GM23338 (cell line): ENCODE measurements at regions not wholly inside any gene's neighbourhood (a gene's known extent, or its start where the extent isn't known, plus 50 kb on each side); places are given as distances from the start of the nearest gene placed in this dataset.

Experiments used
- ATAC-seq: fragments of 200-7000 bp; cut with Tn5 transposase; 3 replicates; pipeline ENCODE4 v1.9.1; 2020
- DNase-seq: peaks from one replicate; pipeline ENCODE4 v3.0.0-alpha.2; 2015; ENCODE audit warnings: low spot score
- H2AFZ ChIP-seq: fragments of 200-600 bp; sonication (generic); 2 replicates; pipeline ENCODE4 v1.8.0; 2016; ENCODE audit warnings: antibody characterized with exemption, mild to moderate bottlenecking, moderate library complexity
- H3F3A ChIP-seq: fragments of 200-600 bp; sonication (generic); replicated peaks from 2 replicates; pipeline ENCODE4 v1.8.0; 2017; ENCODE audit warnings: antibody characterized with exemption, mixed run types, low read depth
- H3K27ac ChIP-seq: fragments of 200-600 bp; sonication (generic); 2 replicates; pipeline ENCODE4 v1.6.1; 2016; ENCODE audit warnings: low read depth
- H3K27me3 ChIP-seq: fragments of 200-600 bp; sonication (generic); 2 replicates; pipeline ENCODE4 v1.8.0; 2016; ENCODE audit warnings: mild to moderate bottlenecking, mixed run types, moderate library complexity; ENCODE audit not compliant: insufficient read depth
- H3K36me3 ChIP-seq: fragments of 200-600 bp; sonication (generic); 2 replicates; pipeline ENCODE4 v1.8.0; 2016; ENCODE audit warnings: mild to moderate bottlenecking; ENCODE audit not compliant: insufficient read depth
- H3K4me1 ChIP-seq: fragments of 200-600 bp; sonication (generic); 2 replicates; pipeline ENCODE4 v1.8.0; 2016; ENCODE audit warnings: mild to moderate bottlenecking, moderate library complexity; ENCODE audit not compliant: insufficient read depth
- H3K4me2 ChIP-seq: fragments of 200-600 bp; sonication (generic); 2 replicates; pipeline ENCODE4 v1.7.1; 2017; ENCODE audit warnings: mixed run types
- H3K4me3 ChIP-seq: fragments of 200-600 bp; sonication (generic); 2 replicates; pipeline ENCODE4 v1.6.1; 2016; ENCODE audit warnings: mixed run types
- H3K79me2 ChIP-seq: fragments of 200-600 bp; sonication (generic); replicated peaks from 2 replicates; pipeline ENCODE4 v1.8.0; 2017; ENCODE audit warnings: mild to moderate bottlenecking; ENCODE audit not compliant: insufficient read depth
- H3K9me2 ChIP-seq: fragments of 200-600 bp; sonication (generic); 2 replicates; pipeline ENCODE4 v1.8.0; 2017; ENCODE audit not compliant: insufficient read depth
- H4K20me1 ChIP-seq: fragments of 200-600 bp; sonication (generic); replicated peaks from 2 replicates; pipeline ENCODE4 v1.8.0; 2017; ENCODE audit warnings: mild to moderate bottlenecking; ENCODE audit not compliant: insufficient read depth
- H3K27ac Mint-ChIP-seq: 2 replicates; pipeline ENCODE4 v1.8.0; 2020; ENCODE audit warnings: inconsistent platforms, mild to moderate bottlenecking, moderate library complexity, mixed read lengths
- H3K27me3 Mint-ChIP-seq: 3 replicates; pipeline ENCODE4 v1.8.0; 2022; ENCODE audit warnings: low read depth, mild to moderate bottlenecking, moderate library complexity, mixed read lengths, inconsistent platforms; ENCODE audit not compliant: insufficient read depth, poor library complexity
- H3K36me3 Mint-ChIP-seq: 3 replicates; pipeline ENCODE4 v1.8.0; 2021; ENCODE audit warnings: low read depth, mild to moderate bottlenecking, inconsistent platforms, moderate library complexity, mixed read lengths
- H3K4me1 Mint-ChIP-seq: 3 replicates; pipeline ENCODE4 v1.8.0; 2020; ENCODE audit warnings: mild to moderate bottlenecking, inconsistent platforms, mixed read lengths
- H3K4me3 Mint-ChIP-seq: 3 replicates; pipeline ENCODE4 v1.8.0; 2021; ENCODE audit warnings: moderate library complexity, mild to moderate bottlenecking, inconsistent platforms, mixed read lengths
- H3K9me3 Mint-ChIP-seq: 3 replicates; pipeline ENCODE4 v1.8.0; 2020; ENCODE audit warnings: moderate library complexity, mild to moderate bottlenecking, inconsistent platforms, mixed read lengths
- CREB1 ChIP-seq: fragments of 250-450 bp; sonication (Bioruptor Pico); IDR thresholded peaks from 2 replicates; pipeline ENCODE4 v1.5.0; 2020; ENCODE audit warnings: low read depth, mild to moderate bottlenecking, moderate library complexity
- EZH2 ChIP-seq: fragments of 200-600 bp; sonication (generic); IDR thresholded peaks from one replicate; pipeline ENCODE4 v1.8.0; 2017; ENCODE audit warnings: antibody characterized with exemption, mild to moderate bottlenecking, low read depth; ENCODE audit not compliant: unreplicated experiment
- NANOG ChIP-seq: IDR thresholded peaks from 2 replicates; pipeline ENCODE4 v1.6.1; 2016; ENCODE audit warnings: antibody characterized with exemption, borderline replicate concordance
- ZNF331 ChIP-seq: fragments of 250-450 bp; sonication (Bioruptor Pico); IDR thresholded peaks from 2 replicates; pipeline ENCODE4 v1.5.0; 2020; ENCODE audit warnings: low read depth, mild to moderate bottlenecking, moderate library complexity
- TF ChIP-seq, protein P1 (sequence below): fragments of 250-450 bp; sonication (Bioruptor Pico); IDR thresholded peaks from 2 replicates; pipeline ENCODE4 v1.5.0; 2020; ENCODE audit warnings: mild to moderate bottlenecking, moderate library complexity
- TF ChIP-seq, protein P2 (sequence below), 2 experiments: fragments of 200-600 bp in 1 of 2; sonication (generic) in 1 of 2; conservative IDR thresholded peaks; 2 replicates each; pipeline versions ENCODE4 v1.5.1 to v1.6.1; 2016 to 2017; ENCODE audit warnings: antibody characterized with exemption in 2 of 2, low read depth in 2 of 2, mild to moderate bottlenecking in 2 of 2, moderate library complexity in 1 of 2

DNA sequence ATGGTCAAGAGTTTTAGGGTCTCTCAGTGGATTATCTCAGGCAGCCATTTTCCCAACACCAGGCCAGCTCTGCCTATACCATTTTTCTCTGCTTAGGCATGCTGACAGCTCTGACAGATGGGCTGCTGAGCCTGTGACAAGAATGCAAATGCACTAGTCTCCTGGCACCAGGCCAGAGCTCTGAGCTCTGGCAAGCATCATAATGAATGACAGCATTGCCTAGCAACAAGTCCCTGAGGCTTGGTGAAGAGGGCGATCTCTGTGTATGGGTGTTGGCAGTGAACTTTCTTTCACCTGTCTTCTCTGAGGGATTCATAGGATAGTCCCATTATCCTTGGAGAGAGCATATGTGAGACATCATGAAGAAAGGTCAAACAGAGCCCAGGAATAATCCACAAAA lies 77.9 kb upstream of the TSPY4 start:
- Histone ChIP-seq H3F3A (no peaks in the 10 kb centered on the region), H2AFZ (no peak overlapping the region), H3K4me1 (no peaks in the 10 kb centered on the region), H4K20me1 (no peaks in the 10 kb centered on the region), H3K27ac (no peak overlapping the region), H3K27me3 (no peaks in the 10 kb centered on the region), H3K36me3 (no peaks in the 10 kb centered on the region), H3K9me2 (no peaks in the 10 kb centered on the region), H3K4me3 (no peak overlapping the region), H3K4me2 (no peak overlapping the region), H3K79me2 (no peaks in the 10 kb centered on the region)
- Mint-ChIP-seq H3K4me3 (no peak overlapping the region), H3K27ac (no peak overlapping the region), H3K4me1 (no peaks in the 10 kb centered on the region), H3K9me3 (peaks cover 81% of the 10 kb centered on the region), H3K36me3 (no peaks in the 10 kb centered on the region; the same call in 2 of the 3 replicates), H3K27me3 (no peaks in the 10 kb centered on the region)
- ATAC-seq: no peak
- DNase-seq: no peak
- TF ChIP-seq ZNF331 (CRISPR knock-in tag) (no peak), EZH2 (no peak), CREB1 (no peak), NANOG (no peak)
- TF ChIP-seq, protein P1, sequence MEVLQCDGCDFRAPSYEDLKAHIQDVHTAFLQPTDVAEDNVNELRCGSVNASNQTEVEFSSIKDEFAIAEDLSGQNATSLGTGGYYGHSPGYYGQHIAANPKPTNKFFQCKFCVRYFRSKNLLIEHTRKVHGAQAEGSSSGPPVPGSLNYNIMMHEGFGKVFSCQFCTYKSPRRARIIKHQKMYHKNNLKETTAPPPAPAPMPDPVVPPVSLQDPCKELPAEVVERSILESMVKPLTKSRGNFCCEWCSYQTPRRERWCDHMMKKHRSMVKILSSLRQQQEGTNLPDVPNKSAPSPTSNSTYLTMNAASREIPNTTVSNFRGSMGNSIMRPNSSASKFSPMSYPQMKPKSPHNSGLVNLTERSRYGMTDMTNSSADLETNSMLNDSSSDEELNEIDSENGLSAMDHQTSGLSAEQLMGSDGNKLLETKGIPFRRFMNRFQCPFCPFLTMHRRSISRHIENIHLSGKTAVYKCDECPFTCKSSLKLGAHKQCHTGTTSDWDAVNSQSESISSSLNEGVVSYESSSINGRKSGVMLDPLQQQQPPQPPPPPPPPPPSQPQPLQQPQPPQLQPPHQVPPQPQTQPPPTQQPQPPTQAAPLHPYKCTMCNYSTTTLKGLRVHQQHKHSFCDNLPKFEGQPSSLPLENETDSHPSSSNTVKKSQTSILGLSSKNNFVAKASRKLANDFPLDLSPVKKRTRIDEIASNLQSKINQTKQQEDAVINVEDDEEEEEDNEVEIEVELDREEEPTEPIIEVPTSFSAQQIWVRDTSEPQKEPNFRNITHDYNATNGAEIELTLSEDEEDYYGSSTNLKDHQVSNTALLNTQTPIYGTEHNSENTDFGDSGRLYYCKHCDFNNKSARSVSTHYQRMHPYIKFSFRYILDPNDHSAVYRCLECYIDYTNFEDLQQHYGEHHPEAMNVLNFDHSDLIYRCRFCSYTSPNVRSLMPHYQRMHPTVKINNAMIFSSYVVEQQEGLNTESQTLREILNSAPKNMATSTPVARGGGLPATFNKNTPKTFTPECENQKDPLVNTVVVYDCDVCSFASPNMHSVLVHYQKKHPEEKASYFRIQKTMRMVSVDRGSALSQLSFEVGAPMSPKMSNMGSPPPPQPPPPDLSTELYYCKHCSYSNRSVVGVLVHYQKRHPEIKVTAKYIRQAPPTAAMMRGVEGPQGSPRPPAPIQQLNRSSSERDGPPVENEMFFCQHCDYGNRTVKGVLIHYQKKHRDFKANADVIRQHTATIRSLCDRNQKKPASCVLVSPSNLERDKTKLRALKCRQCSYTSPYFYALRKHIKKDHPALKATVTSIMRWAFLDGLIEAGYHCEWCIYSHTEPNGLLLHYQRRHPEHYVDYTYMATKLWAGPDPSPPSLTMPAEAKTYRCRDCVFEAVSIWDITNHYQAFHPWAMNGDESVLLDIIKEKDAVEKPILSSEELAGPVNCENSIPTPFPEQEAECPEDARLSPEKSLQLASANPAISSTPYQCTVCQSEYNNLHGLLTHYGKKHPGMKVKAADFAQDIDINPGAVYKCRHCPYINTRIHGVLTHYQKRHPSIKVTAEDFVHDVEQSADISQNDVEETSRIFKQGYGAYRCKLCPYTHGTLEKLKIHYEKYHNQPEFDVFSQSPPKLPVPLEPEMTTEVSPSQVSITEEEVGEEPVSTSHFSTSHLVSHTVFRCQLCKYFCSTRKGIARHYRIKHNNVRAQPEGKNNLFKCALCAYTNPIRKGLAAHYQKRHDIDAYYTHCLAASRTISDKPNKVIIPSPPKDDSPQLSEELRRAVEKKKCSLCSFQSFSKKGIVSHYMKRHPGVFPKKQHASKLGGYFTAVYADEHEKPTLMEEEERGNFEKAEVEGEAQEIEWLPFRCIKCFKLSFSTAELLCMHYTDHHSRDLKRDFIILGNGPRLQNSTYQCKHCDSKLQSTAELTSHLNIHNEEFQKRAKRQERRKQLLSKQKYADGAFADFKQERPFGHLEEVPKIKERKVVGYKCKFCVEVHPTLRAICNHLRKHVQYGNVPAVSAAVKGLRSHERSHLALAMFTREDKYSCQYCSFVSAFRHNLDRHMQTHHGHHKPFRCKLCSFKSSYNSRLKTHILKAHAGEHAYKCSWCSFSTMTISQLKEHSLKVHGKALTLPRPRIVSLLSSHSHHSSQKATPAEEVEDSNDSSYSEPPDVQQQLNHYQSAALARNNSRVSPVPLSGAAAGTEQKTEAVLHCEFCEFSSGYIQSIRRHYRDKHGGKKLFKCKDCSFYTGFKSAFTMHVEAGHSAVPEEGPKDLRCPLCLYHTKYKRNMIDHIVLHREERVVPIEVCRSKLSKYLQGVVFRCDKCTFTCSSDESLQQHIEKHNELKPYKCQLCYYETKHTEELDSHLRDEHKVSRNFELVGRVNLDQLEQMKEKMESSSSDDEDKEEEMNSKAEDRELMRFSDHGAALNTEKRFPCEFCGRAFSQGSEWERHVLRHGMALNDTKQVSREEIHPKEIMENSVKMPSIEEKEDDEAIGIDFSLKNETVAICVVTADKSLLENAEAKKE: no peak
- TF ChIP-seq, protein P2, sequence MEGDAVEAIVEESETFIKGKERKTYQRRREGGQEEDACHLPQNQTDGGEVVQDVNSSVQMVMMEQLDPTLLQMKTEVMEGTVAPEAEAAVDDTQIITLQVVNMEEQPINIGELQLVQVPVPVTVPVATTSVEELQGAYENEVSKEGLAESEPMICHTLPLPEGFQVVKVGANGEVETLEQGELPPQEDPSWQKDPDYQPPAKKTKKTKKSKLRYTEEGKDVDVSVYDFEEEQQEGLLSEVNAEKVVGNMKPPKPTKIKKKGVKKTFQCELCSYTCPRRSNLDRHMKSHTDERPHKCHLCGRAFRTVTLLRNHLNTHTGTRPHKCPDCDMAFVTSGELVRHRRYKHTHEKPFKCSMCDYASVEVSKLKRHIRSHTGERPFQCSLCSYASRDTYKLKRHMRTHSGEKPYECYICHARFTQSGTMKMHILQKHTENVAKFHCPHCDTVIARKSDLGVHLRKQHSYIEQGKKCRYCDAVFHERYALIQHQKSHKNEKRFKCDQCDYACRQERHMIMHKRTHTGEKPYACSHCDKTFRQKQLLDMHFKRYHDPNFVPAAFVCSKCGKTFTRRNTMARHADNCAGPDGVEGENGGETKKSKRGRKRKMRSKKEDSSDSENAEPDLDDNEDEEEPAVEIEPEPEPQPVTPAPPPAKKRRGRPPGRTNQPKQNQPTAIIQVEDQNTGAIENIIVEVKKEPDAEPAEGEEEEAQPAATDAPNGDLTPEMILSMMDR (conservative IDR thresholded peaks at IDR 0.05; ENCODE audit: low read depth in 2 of 2): no peak
